K562 (cell line): ENCODE measurements at regions not wholly inside any gene's neighbourhood (a gene's known extent, or its start where the extent isn't known, plus 50 kb on each side); places are given as distances from the start of the nearest gene placed in this dataset.

Source experiments
- FOXM1 ChIP-seq, 2 experiments: fragments of 450-650 bp in 1 of 2; sonication (generic) in 1 of 2; formaldehyde crosslinking in 1 of 2; IDR thresholded peaks; 2 replicates each; pipeline versions ENCODE4 v1.6.1 to v1.9.0; 2017 to 2022; ENCODE audit warnings: low read depth in 2 of 2, mild to moderate bottlenecking in 2 of 2, missing genetic modification reagents in 1 of 2, moderate library complexity in 1 of 2
- ZNF274 ChIP-seq: IDR thresholded peaks from 2 replicates; pipeline ENCODE4 v1.6.1; 2011; ENCODE audit warnings: low read depth, mild to moderate bottlenecking, low read length, moderate library complexity, borderline replicate concordance

- TF ChIP-seq ZNF274: no peak
- TF ChIP-seq FOXM1 (IDR thresholded peaks at IDR 0.05; ENCODE audit: low read depth): no peak
- TF ChIP-seq FOXM1 (CRISPR knock-in tag; IDR thresholded peaks at IDR 0.05; ENCODE audit: low read depth): no peak
Observed at GRCh38 chr12:127675936-127676335, 591.0 kb upstream of the TMEM132C start.
